Endometrial microvascular endothelial cells (primary cell): ENCODE measurements at regions not wholly inside any gene's neighbourhood (a gene's known extent, or its start where the extent isn't known, plus 50 kb on each side); places are given as distances from the start of the nearest gene placed in this dataset.

Source experiments
- in situ Hi-C: cut with HindIII; loops from 2 replicates; pipeline ENCODE4 v1.10.0; 2017; ENCODE audit warnings: low sequenced_read_pairs, low pct_unique_long_range_greater_than_20kb; ENCODE audit errors: inconsistent ontology term

- in situ Hi-C loops, result loop anchor here (25.0 kb wide), 1 partner anchor 103 kb away; the partner anchor contains the start of gene MBNL2
Observed at GRCh38 chr13:97109256-97109655, 112.9 kb upstream of the MBNL2 start.

DNA sequence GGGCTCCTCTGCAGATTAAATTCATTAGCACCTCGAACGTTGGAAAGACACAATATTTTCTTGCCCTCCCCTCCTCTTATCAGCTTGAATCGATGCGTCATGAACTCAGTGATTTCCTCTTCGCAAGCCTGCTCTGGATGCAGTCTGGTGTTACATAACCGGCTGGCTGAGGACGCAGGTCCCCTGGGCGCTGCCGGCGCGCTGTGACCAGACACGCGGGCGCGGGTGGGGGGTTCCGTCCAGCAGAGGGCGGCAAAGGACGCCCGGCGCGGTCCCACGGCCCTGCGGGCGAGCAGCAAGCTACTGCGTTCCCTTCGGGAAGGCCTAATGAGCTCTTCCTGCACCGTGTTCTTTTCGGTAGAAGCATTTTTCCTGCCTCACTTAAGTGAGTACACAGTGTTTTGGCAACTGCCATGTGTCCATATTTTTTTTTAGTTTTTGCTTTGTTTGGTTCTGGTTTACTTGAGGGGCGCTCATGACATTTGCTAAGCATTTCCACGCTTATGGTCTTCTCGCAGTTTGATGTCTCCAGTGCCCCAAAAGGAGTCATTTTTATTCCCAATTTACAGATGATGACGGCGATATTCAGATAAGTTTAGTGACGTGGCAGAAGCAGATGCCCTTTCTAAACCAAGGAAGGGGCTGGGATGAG lies 112.2 kb upstream of the MBNL2 start:
- in situ Hi-C loops, result loop anchor here (25.0 kb wide), 1 partner anchor 102 kb away; the partner anchor contains the start of gene MBNL2

DNA sequence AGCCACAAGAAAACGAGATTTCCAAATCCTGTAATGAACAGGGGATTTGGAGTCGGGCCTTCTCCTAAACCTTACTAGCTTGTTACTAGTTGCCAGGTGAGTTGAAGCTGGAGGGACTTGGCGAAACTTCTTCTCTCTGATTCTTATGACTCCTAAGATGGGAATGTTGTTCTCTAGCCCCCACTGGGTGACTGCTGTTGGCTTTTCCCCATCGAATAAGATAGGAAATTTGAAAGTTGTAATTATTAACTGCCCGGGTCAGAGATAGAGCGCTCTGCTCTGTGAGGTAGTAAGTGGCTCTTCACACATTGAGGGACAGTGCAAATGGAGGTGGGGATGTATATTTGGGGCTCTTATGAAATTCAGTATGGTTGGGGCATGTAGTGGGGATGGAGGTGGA lies 111.2 kb upstream of the MBNL2 start:
- in situ Hi-C loops, result loop anchor here (25.0 kb wide), 1 partner anchor 101 kb away; the partner anchor contains the start of gene MBNL2

- in situ Hi-C loops, result loop anchor here (25.0 kb wide), 1 partner anchor 101 kb away; the partner anchor contains the start of gene MBNL2
Observed at GRCh38 chr13:97111756-97112155, 110.4 kb upstream of the MBNL2 start.

- in situ Hi-C loops, result loop anchor here (25.0 kb wide), 1 partner anchor 100 kb away; the partner anchor contains the start of gene MBNL2
Observed at GRCh38 chr13:97112446-97113152, 109.5 kb upstream of the MBNL2 start.

GRCh38 chr13:97113231-97114001 lies 108.7 kb upstream of the MBNL2 start:
- in situ Hi-C loops, result loop anchor here (25.0 kb wide), 1 partner anchor 99 kb away; the partner anchor contains the start of gene MBNL2

DNA sequence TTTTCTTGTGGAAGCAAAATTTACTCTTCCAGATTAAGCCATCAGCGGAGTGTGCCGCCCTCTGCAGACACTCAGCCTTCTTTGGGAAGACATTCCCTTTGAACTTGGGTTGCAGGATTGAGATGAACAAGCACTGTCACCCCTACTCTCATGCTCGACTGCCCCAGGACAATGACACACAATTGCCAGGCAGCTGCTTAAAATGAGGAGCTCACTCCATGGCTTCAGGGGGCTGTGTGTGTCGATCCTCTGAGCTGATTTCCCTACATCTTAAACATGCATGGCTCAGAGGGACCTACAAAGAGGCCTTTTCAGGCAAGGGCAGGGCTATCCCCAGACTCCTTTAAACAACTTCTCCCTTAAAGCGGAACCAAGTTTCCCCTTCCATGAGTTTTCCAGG lies 107.5 kb upstream of the MBNL2 start:
- in situ Hi-C loops, result loop anchor here (25.0 kb wide), 1 partner anchor 98 kb away; the partner anchor contains the start of gene MBNL2

GRCh38 chr13:97116754-97117153 lies 105.4 kb upstream of the MBNL2 start:
- in situ Hi-C loops, result loop anchor here (25.0 kb wide), 1 partner anchor 96 kb away; the partner anchor contains the start of gene MBNL2

GRCh38 chr13:97117388-97117910 lies 104.7 kb upstream of the MBNL2 start:
- in situ Hi-C loops, result loop anchor here (25.0 kb wide), 1 partner anchor 95 kb away; the partner anchor contains the start of gene MBNL2

DNA sequence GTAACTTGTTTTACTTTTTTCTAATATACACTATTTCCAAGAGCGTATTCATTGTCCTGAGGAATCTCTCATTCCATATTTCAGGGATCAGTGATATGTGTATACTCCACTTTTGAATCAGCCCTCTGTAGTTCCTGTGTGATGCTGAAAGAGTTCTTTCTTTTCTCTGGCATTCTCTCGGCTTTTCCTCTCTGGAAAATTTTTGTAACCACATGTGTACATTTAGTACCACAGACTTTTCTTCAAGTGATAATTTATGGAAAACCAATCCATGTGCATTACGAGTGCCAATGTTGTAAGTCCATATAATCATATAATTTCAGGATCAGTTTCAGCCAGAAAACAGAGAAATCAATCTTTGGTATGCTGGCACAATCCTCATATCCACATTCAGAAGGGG lies 102.2 kb upstream of the MBNL2 start:
- in situ Hi-C loops, result loop anchor here (25.0 kb wide), 1 partner anchor 92 kb away; the partner anchor contains the start of gene MBNL2

DNA sequence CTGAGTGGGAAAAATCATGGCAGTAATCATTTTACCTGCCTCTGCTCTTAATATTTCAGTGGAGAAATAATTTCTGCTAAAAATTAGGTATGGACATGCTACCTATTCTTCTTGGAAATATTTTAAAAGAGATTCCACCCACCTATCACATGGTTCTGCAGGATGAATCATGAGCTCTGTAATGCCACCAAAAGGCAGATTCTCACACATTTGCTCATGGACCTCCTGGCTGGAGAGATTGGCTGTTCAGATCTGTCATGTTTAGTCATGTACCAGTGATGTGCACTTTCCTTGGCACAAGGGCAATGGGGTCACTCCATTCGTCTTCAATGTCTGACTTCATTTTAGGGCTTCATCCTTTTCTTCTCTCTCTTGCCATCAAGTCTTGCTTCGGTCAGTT lies 101.8 kb upstream of the MBNL2 start:
- in situ Hi-C loops, result loop anchor here (25.0 kb wide), 1 partner anchor 92 kb away; the partner anchor contains the start of gene MBNL2

- in situ Hi-C loops, result loop anchor here (25.0 kb wide), 1 partner anchor 91 kb away; the partner anchor contains the start of gene MBNL2
Observed at GRCh38 chr13:97120976-97121375, 101.2 kb upstream of the MBNL2 start.

DNA sequence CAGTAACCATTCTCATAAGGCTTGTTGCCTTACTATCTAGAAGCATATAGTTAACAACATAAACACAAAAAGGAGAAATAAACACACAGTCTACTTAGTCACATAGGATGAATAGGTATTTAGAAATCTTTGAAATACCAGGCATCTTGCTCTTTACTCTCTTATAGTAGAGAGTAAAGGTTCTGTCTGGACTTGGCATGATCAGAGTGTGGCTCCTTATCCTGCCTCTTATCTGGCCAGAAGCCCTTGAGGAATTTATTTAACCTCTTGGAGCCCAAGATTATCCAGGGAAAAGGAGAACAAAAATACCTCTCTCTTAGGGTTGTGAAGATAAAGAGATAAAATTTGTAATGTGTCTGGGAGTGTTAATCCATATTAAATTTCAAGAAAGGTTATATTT lies 100.2 kb upstream of the MBNL2 start:
- in situ Hi-C loops, result loop anchor here (25.0 kb wide), 1 partner anchor 90 kb away; the partner anchor contains the start of gene MBNL2

- in situ Hi-C loops, result loop anchor here (25.0 kb wide), 1 partner anchor 90 kb away; the partner anchor contains the start of gene MBNL2
Observed at GRCh38 chr13:97122381-97122996, 99.6 kb upstream of the MBNL2 start.

GRCh38 chr13:97124206-97124605 lies 97.9 kb upstream of the MBNL2 start:
- in situ Hi-C loops, result loop anchor here (25.0 kb wide), 1 partner anchor 88 kb away; the partner anchor contains the start of gene MBNL2

DNA sequence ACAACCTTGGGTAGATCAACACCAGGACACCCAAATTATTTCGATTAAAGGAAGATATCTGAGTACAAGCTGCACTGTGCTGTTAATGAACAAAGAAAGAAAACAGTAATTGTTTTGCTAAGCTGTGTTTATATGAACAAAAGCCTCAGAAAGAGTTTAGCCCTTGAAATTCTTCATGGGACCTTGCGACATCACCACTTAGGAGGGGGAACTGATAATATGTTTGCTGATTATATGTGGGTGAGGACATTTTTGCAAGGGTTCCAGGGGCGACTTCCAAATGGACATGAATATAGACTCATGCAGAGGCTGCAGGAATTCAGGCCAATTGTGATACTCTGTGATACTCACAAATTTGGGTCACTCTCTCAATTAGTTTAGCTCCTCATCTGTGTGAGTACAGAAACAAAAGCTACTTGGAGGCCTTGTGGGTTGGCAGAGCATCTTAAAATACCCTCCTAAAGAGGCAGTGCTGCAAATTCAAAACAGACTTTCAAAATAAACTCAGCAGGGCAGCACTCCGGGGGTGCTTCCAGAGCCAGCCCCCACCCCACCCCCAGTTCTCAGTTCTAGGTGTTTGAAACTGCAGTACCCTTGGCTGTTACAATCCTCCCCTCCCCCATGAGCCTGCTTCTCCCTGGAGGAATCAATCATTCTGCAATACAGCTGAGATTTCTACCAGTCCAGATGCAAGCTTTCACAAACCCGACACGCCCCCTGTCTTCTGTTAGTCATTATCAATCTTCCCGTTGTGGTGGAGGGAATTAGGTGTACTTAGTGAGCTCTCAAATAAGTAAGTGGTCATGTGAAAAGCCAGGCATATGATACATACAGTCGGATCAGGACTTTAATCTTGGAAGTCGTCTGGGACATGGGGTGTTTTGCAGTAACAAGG lies 97.0 kb upstream of the MBNL2 start:
- in situ Hi-C loops, result loop anchor here (25.0 kb wide), 1 partner anchor 87 kb away; the partner anchor contains the start of gene MBNL2
